Bronchial epithelial cell (primary cell): ENCODE measurements at regions not wholly inside any gene's neighbourhood (a gene's known extent, or its start where the extent isn't known, plus 50 kb on each side); places are given as distances from the start of the nearest gene placed in this dataset.
A peak's percentile ranks its signal among the peaks of the same experiment; 100 is the strongest.

ENCODE experiments used
- DNase-seq: peaks from one replicate; pipeline ENCODE4 v3.0.0-alpha.2; 2010; ENCODE audit warnings: low read depth
- FAIRE-seq: peaks from 2 replicates; lab custom pipeline; 2011; peaks lifted over from hg19 to GRCh38; lab: Jason Lieb, UNC
- H3K27me3 ChIP-seq: 2 replicates; pipeline ENCODE4 v1.5.1; 2011; ENCODE audit warnings: low read length; ENCODE audit not compliant: control insufficient read depth, insufficient read depth
- H3K36me3 ChIP-seq: 2 replicates; pipeline ENCODE4 v1.5.1; 2011; ENCODE audit warnings: low read length; ENCODE audit not compliant: control insufficient read depth, insufficient read depth
- H3K4me3 ChIP-seq: 2 replicates; pipeline ENCODE4 v1.5.1; 2011; ENCODE audit warnings: mild to moderate bottlenecking, low read depth, low read length, control low read depth
- CTCF ChIP-seq: IDR thresholded peaks from 2 replicates; pipeline ENCODE4 v1.5.1; 2011; ENCODE audit warnings: mild to moderate bottlenecking, moderate library complexity, low read length, control low read depth, inconsistent platforms; ENCODE audit not compliant: insufficient read depth, severe bottlenecking

DNA sequence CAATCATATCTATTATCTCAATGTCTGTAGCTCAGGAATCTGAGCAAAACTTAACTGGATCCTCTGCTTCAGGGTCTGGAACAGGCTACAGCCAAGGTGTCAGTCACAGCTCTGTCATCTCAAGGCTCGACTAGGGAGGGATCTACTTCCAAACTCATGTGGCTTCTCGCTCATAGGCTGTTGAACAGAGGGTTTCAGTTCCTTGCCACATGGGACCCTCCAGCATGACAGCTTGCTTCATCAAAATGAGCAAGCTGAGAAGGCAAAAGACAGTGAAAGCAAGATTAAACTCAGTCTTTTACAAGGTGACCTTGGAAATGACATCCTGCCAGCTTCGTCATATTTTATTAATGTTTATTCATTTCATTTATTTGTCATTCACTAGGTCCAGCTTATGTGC is 111.7 kb downstream of the GADD45G start:
- DNase-seq (no peak), FAIRE-seq (no peak)
- no peak for TF ChIP-seq CTCF
- no peaks in the 10 kb centered on the region for H3K36me3 ChIP-seq
- no peak overlapping the region for H3K4me3 ChIP-seq
- H3K27me3 ChIP-seq, result no peaks in the 10 kb centered on the region

DNA sequence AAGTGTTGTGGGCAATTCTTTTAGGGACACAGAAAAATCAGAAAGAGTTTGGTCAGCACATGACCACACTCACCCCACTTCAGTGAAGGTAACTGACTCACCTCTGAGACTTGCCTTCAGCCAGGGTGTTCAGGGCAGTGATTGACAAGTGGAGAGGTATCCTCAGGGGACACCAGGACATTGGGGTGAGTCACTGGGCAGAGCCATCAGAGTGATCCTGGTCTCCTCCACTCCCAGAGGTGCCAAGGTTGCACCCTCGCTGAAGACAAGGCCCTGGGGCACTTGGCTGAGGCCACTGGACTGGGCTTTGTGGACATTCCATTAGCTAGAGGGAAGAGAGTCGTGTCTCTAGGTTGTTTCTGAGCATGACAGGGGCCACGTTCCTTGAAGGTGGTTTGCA is 113.4 kb downstream of the GADD45G start:
- Histone ChIP-seq H3K27me3 (no peaks in the 10 kb centered on the region), H3K4me3 (no peak overlapping the region), H3K36me3 (no peaks in the 10 kb centered on the region)
- FAIRE-seq (no peak), DNase-seq (no peak)
- no peak for TF ChIP-seq CTCF

GRCh38 chr9:89718651-89719050 is 113.8 kb downstream of the GADD45G start:
- no peaks in the 10 kb centered on the region for H3K27me3 ChIP-seq
- TF ChIP-seq CTCF, result no peak
- no peak overlapping the region for H3K4me3 ChIP-seq
- no peak for FAIRE-seq
- DNase-seq, result no peak
- H3K36me3 ChIP-seq, result no peaks in the 10 kb centered on the region

GRCh38 chr9:89719202-89719601 is 114.4 kb downstream of the GADD45G start:
- no peak for TF ChIP-seq CTCF
- DNase-seq (peak; percentile 27), FAIRE-seq (no peak)
- H3K36me3 ChIP-seq, result no peaks in the 10 kb centered on the region
- H3K4me3 ChIP-seq, result no peak overlapping the region
- H3K27me3 ChIP-seq, result no peaks in the 10 kb centered on the region

- TF ChIP-seq CTCF, result no peak
- Histone ChIP-seq H3K4me3 (no peak overlapping the region), H3K36me3 (no peaks in the 10 kb centered on the region), H3K27me3 (peaks cover 3% of the 10 kb centered on the region)
- FAIRE-seq (no peak), DNase-seq (no peak)
Observed at GRCh38 chr9:89720696-89721175, 115.9 kb downstream of the GADD45G start.

DNA sequence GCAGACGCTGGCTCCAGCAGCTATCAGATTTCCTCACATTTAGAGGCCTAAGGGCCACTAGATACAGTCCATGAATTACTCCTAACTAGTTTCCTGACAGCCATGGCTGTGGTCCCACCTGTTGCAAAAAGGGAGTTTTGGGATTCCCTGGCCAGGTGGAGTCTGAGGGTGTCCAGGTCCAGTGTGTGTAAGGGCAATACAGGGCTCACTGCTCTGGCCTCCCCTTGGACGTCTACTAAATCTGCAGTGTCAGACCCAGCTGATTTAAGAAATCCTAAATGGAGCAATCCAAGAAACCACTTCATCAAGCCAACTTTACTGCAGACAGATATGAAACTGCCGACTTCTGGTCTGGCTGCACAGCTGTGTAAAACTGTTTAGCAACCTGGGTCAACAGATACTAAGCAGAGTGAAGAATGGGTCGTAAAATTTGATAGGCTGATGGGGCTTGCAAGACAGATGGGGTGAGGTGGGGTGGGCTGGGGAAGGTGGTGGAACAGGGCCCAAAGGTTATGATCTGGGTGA is 116.4 kb downstream of the GADD45G start:
- no peak for TF ChIP-seq CTCF

More for the DNA sequence above, 116.4 kb downstream of the GADD45G start:
- H3K4me3 ChIP-seq, result no peak overlapping the region
- H3K36me3 ChIP-seq, result no peaks in the 10 kb centered on the region
- DNase-seq (no peak), FAIRE-seq (no peak)
- H3K27me3 ChIP-seq, result peaks cover 3% of the 10 kb centered on the region
